Left kidney (tissue), 1 donor: ENCODE measurements at regions not wholly inside any gene's neighbourhood (a gene's known extent, or its start where the extent isn't known, plus 50 kb on each side); places are given as distances from the start of the nearest gene placed in this dataset.
"Not testable (repeated sequence)": the region's sequence is repeated elsewhere in the genome, so short reads cannot be mapped to it uniquely, and the experiment has no call there.

Experiments used
- DNase-seq: peaks from one replicate; pipeline ENCODE4 v3.0.0-alpha.2; 2013

- DNase-seq, result no peak
Observed at GRCh38 chr13:88718781-88719180, 1047.6 kb downstream of the SLITRK5 start.

GRCh38 chr13:88726075-88726474, 1054.9 kb downstream of the SLITRK5 start:
- no peak for DNase-seq

GRCh38 chr13:88727236-88727635, 1056.1 kb downstream of the SLITRK5 start:
- not testable (repeated sequence) for DNase-seq

GRCh38 chr13:88729605-88730004, 1058.4 kb downstream of the SLITRK5 start:
- no peak for DNase-seq

- no peak for DNase-seq
Observed at GRCh38 chr13:88736026-88736425, 1064.9 kb downstream of the SLITRK5 start.

GRCh38 chr13:88739195-88739594, 1068.0 kb downstream of the SLITRK5 start:
- DNase-seq, result no peak

GRCh38 chr13:88744289-88744688, 1073.1 kb downstream of the SLITRK5 start:
- DNase-seq, result no peak

- no peak for DNase-seq
Observed at GRCh38 chr13:88745011-88745410, 1073.8 kb downstream of the SLITRK5 start.

GRCh38 chr13:88752041-88752440, 1080.9 kb downstream of the SLITRK5 start:
- DNase-seq, result no peak

- no peak for DNase-seq
Observed at GRCh38 chr13:88754141-88754540, 1083.0 kb downstream of the SLITRK5 start.

GRCh38 chr13:88761145-88761544, 1090.0 kb downstream of the SLITRK5 start:
- DNase-seq, result no peak

- DNase-seq, result no peak
Observed at GRCh38 chr13:88764103-88764502, 1092.9 kb downstream of the SLITRK5 start.

- no peak for DNase-seq
Observed at GRCh38 chr13:88800505-88800904, 1129.3 kb downstream of the SLITRK5 start.

- no peak for DNase-seq
Observed at GRCh38 chr13:88801361-88801760, 1130.2 kb downstream of the SLITRK5 start.

GRCh38 chr13:88802886-88803285, 1131.7 kb downstream of the SLITRK5 start:
- DNase-seq, result no peak

- DNase-seq, result no peak
Observed at GRCh38 chr13:88806438-88806837, 1135.3 kb downstream of the SLITRK5 start.

GRCh38 chr13:88817560-88817959, 1146.4 kb downstream of the SLITRK5 start:
- DNase-seq, result no peak

GRCh38 chr13:88823114-88823513, 1151.9 kb downstream of the SLITRK5 start:
- DNase-seq, result no peak

GRCh38 chr13:88824218-88824617, 1153.0 kb downstream of the SLITRK5 start:
- DNase-seq, result no peak

- no peak for DNase-seq
Observed at GRCh38 chr13:88840085-88840484, 1168.9 kb downstream of the SLITRK5 start.

GRCh38 chr13:88852293-88852692, 1181.1 kb downstream of the SLITRK5 start:
- not testable (repeated sequence) for DNase-seq

- no peak for DNase-seq
Observed at GRCh38 chr13:88857256-88857655, 1186.1 kb downstream of the SLITRK5 start.

GRCh38 chr13:88862095-88862620, 1191.0 kb downstream of the SLITRK5 start:
- DNase-seq, result no peak

GRCh38 chr13:88863116-88863515, 1191.9 kb downstream of the SLITRK5 start:
- DNase-seq, result no peak

GRCh38 chr13:88866195-88866594, 1195.0 kb downstream of the SLITRK5 start:
- no peak for DNase-seq
